AG09319 (cell line): ENCODE measurements at regions not wholly inside any gene's neighbourhood (a gene's known extent, or its start where the extent isn't known, plus 50 kb on each side); places are given as distances from the start of the nearest gene placed in this dataset.

ENCODE experiments used
- DNase-seq: peaks from one replicate; pipeline ENCODE4 v3.0.0-alpha.2; 2010; ENCODE audit warnings: low read depth; ENCODE audit errors: extremely low read depth
- CTCF ChIP-seq: IDR thresholded peaks from 2 replicates; pipeline ENCODE4 v1.5.1; 2011; ENCODE audit warnings: low read depth, mild to moderate bottlenecking, inconsistent platforms, low read length, moderate library complexity

DNA sequence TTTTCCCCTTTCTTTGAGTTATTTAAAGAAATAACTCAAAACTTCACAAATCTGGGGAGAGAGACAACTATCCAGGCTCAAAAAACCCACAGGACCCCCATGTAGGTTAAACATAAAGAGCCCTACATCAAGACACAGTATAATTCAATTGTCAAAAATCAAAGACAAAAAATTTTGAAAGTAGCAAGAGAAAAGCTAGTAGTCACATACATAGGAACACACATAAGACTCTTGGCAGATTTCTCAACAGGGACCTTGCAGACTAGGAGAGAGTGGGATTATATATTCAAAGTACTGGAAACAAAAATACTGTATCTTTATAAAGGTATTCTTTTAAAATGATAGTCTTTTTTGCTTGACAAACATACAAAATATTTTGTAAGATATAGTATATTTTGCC lies 296.9 kb downstream of the OSTF1 start:
- DNase-seq, result no peak
- TF ChIP-seq CTCF, result no peak

DNA sequence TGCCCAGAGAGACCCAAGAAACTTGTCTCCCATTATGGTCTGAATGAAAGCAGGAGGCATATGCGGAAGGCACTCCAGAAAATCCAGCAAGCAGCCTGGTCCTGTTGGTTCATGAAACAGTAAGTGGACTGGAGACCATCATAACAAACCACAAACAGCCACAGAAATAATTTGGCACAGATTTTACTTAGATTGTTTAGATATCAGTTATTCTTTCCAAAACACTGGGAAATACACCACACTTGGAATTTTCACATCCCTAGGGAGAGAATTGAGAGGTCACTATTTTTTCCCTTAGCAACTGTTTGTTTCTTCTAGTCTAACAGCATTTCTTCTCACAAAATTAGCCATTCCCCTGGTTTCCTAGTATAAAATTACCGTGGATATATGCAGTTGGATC lies 300.8 kb downstream of the OSTF1 start:
- DNase-seq, result no peak
- TF ChIP-seq CTCF, result no peak

DNA sequence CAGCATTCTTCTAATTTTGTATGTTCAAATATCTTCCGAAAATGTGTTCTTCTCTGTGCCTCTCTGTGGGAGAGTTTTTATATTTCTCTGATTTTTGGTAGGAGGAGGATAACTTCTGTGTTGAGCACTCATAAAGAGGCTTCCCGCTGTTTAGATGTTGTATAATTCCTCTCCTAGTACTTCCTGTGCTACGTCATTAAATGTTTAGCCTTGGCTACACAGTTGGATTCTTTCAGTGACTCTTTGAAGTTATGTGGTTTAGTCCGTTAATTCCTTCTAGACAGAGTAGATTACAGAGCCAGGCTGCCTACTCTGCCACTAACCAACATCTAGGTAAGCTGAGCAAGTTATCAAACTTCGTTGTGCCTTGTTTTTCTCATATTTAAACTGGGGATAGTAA lies 302.6 kb downstream of the OSTF1 start:
- no peak for TF ChIP-seq CTCF
- DNase-seq, result no peak

DNA sequence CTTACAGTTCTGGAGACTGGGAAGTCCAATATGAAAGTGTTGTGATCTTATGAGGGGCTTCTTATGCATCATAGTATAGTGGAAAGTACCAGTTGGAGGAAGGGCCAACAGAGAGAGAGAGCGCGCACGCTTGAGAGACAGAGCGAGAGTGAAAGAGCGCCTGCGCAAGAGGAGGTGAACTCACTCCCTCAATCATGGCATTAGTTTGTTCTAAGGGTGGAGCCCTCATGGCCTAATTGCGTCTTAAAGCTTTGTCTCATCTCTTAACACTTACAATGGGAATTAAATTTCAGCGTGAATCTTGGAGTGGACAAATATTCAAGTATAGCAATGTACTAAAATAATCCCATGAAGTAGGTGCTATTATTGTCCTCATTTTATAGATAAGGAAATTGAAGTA lies 303.2 kb downstream of the OSTF1 start:
- TF ChIP-seq CTCF, result no peak
- no peak for DNase-seq

GRCh38 chr9:75395336-75395735 lies 307.0 kb downstream of the OSTF1 start:
- no peak for TF ChIP-seq CTCF
- DNase-seq, result no peak

GRCh38 chr9:75397836-75398235 lies 309.5 kb downstream of the OSTF1 start:
- TF ChIP-seq CTCF, result no peak

GRCh38 chr9:75408391-75408790 lies 320.1 kb downstream of the OSTF1 start:
- no peak for DNase-seq
- no peak for TF ChIP-seq CTCF

More at GRCh38 chr9:75397836-75398235, 309.5 kb downstream of the OSTF1 start:
- DNase-seq, result no peak
